Kidney (tissue), 13 donors: ENCODE measurements at regions not wholly inside any gene's neighbourhood (a gene's known extent, or its start where the extent isn't known, plus 50 kb on each side); places are given as distances from the start of the nearest gene placed in this dataset.

Experiments
- DNase-seq, 5 donors: peaks; one replicate each; pipeline ENCODE4 v3.0.0-alpha.2; 2013 to 2020
- FAIRE-seq: peaks from 2 replicates; lab custom pipeline; 2012; peaks lifted over from hg19 to GRCh38; lab: Jason Lieb, UNC
- H3K27ac ChIP-seq, 2 donors: one replicate each; pipeline ENCODE4 v1.7.0; 2013; ENCODE audit warnings: low read depth in 2 of 2, low read length in 2 of 2, inconsistent platforms in 1 of 2
- H3K27me3 ChIP-seq: one replicate; pipeline ENCODE4 v1.7.1; 2013; ENCODE audit warnings: low read length, inconsistent platforms; ENCODE audit not compliant: control insufficient read depth, insufficient read depth
- H3K36me3 ChIP-seq, 3 donors: one replicate each; pipeline versions ENCODE4 v1.7.0 to v1.7.1; 2013; ENCODE audit warnings: low read length in 3 of 3, control low read depth in 1 of 3, inconsistent platforms in 1 of 3; ENCODE audit not compliant: insufficient read depth in 3 of 3, control insufficient read depth in 2 of 3
- H3K4me1 ChIP-seq, 3 donors: one replicate each; pipeline versions ENCODE4 v1.7.0 to v1.7.1; 2013; ENCODE audit warnings: low read length in 3 of 3, inconsistent platforms in 1 of 3, low read depth in 1 of 3; ENCODE audit not compliant: control insufficient read depth in 2 of 3, insufficient read depth in 2 of 3
- H3K4me3 ChIP-seq, 3 donors: one replicate each; pipeline versions ENCODE4 v1.7.0 to v1.8.1; 2013; ENCODE audit warnings: low read length in 3 of 3, control low read depth in 1 of 3, inconsistent platforms in 1 of 3
- H3K9ac ChIP-seq, 3 donors: one replicate each; pipeline versions ENCODE4 v1.7.0 to v1.7.1; 2013; ENCODE audit warnings: low read length in 3 of 3, control low read depth in 1 of 3, inconsistent platforms in 1 of 3
- H3K9me3 ChIP-seq, 3 donors: one replicate each; pipeline versions ENCODE4 v1.7.0 to v1.7.1; 2013; ENCODE audit warnings: low read length in 3 of 3, control low read depth in 1 of 3, inconsistent platforms in 1 of 3; ENCODE audit not compliant: control insufficient read depth in 2 of 3, insufficient read depth in 1 of 3
- CTCF ChIP-seq: IDR thresholded peaks from 3 replicates; pipeline ENCODE4 v1.5.1; 2012; ENCODE audit warnings: mild to moderate bottlenecking, moderate library complexity, borderline replicate concordance; ENCODE audit not compliant: insufficient read depth; ENCODE audit errors: extremely low read depth
- intact Hi-C: fragments of 100-400 bp; cut with DNase I; formaldehyde crosslinking; loops from one replicate; pipeline ENCODE4 v1.11.1; 2022
- donor health status: control.
- donor health status: control.
- donor health status: control.
- donor health status: control.
- donor health status: control.
- donor health status: DM: yes; HTN: yes; CAD: no.
- donor health status: Normal renal cell carcinoma (clear cell type).

- H3K27me3 ChIP-seq = no peaks in the 10 kb centered on the region
- DNase-seq (no peak), FAIRE-seq (no peak)
- intact Hi-C loops = no loop called here
- H3K4me3 ChIP-seq = no peak overlapping the region
- no peak overlapping the region for H3K9ac ChIP-seq
- TF ChIP-seq CTCF = no peak
- no peak overlapping the region for H3K27ac ChIP-seq
- no peaks in the 10 kb centered on the region for H3K9me3 ChIP-seq
- no peaks in the 10 kb centered on the region for H3K36me3 ChIP-seq
- H3K4me1 ChIP-seq = no peaks in the 10 kb centered on the region
Measured at GRCh38 chrX:13917507-13917906, 100.6 kb upstream of the GPM6B start.

- H3K4me1 ChIP-seq = no peaks in the 10 kb centered on the region
- no peak overlapping the region for H3K27ac ChIP-seq
- no peak for FAIRE-seq
- H3K9ac ChIP-seq = no peak overlapping the region
- no peak for TF ChIP-seq CTCF
- H3K4me3 ChIP-seq = no peak overlapping the region
- no peaks in the 10 kb centered on the region for H3K36me3 ChIP-seq
- H3K27me3 ChIP-seq = peaks cover 3% of the 10 kb centered on the region
- DNase-seq = no peak
- no peaks in the 10 kb centered on the region for H3K9me3 ChIP-seq
- intact Hi-C loops = no loop called here
Measured at GRCh38 chrX:13911586-13911985, 94.7 kb upstream of the GPM6B start.

DNA sequence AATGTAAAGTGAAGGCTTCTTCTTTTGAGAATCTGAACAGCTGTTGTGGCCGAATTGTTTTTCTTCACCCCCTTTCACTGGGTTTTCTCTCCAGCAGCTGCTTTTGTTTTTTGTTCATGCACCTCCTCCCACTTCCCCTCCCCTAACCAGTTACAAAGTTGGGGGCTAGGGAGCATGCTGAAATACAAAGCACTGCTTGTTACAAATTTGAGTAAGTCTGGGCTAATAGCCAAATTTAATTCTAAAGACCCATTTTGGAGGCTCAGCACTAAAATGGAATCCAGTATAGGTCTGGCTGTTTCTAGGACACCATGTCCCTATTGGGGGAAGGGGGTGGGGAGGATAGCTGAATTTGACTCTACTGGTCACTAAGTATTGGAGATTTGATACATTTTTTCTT lies 89.2 kb upstream of the GPM6B start:
- intact Hi-C loops = no loop called here

More for the DNA sequence above, 89.2 kb upstream of the GPM6B start:
- H3K9ac ChIP-seq = no peak overlapping the region
- H3K4me1 ChIP-seq = no peaks in the 10 kb centered on the region
- DNase-seq = peak in 2 of 5 donors; percentile 8 to 31
- peaks cover 7% of the 10 kb centered on the region for H3K27me3 ChIP-seq
- no peak overlapping the region for H3K4me3 ChIP-seq
- no peak for TF ChIP-seq CTCF
- no peak for FAIRE-seq
- H3K27ac ChIP-seq = no peak overlapping the region
- no peaks in the 10 kb centered on the region for H3K36me3 ChIP-seq
- H3K9me3 ChIP-seq = no peaks in the 10 kb centered on the region
